Astrocyte (in vitro differentiated cells and primary cell): ENCODE measurements at regions not wholly inside any gene's neighbourhood (a gene's known extent, or its start where the extent isn't known, plus 50 kb on each side); places are given as distances from the start of the nearest gene placed in this dataset.

ENCODE experiments used
- DNase-seq: peaks from one replicate; pipeline ENCODE4 v3.0.0-alpha.2; 2010; ENCODE audit warnings: low read depth
- FAIRE-seq: peaks from 2 replicates; lab custom pipeline; 2011; peaks lifted over from hg19 to GRCh38; lab: Jason Lieb, UNC
- H2AFZ ChIP-seq: 2 replicates; pipeline ENCODE4 v1.6.0; 2012; ENCODE audit warnings: low read depth, low read length, inconsistent platforms
- H3K27ac ChIP-seq: 2 replicates; pipeline ENCODE4 v1.5.1; 2011; ENCODE audit warnings: low read depth, low read length, inconsistent platforms
- H3K27me3 ChIP-seq: 2 replicates; pipeline ENCODE4 v1.6.0; 2011; ENCODE audit warnings: low read length, inconsistent platforms; ENCODE audit not compliant: insufficient read depth
- H3K36me3 ChIP-seq: 2 replicates; pipeline ENCODE4 v1.5.1; 2011; ENCODE audit warnings: low read length, inconsistent platforms; ENCODE audit not compliant: insufficient read depth
- H3K4me1 ChIP-seq: 2 replicates; pipeline ENCODE4 v1.5.1; 2011; ENCODE audit warnings: low read length, inconsistent platforms; ENCODE audit not compliant: insufficient read depth
- H3K4me2 ChIP-seq: 2 replicates; pipeline ENCODE4 v1.6.0; 2012; ENCODE audit warnings: low read length, inconsistent platforms
- H3K4me3 ChIP-seq: 2 replicates; pipeline ENCODE4 v1.5.1; 2011; ENCODE audit warnings: low read depth, mild to moderate bottlenecking, low read length, inconsistent platforms; ENCODE audit not compliant: insufficient read depth
- H3K79me2 ChIP-seq: 2 replicates; pipeline ENCODE4 v1.6.0; 2012; ENCODE audit warnings: mild to moderate bottlenecking, low read length, inconsistent platforms; ENCODE audit not compliant: insufficient read depth
- H3K9ac ChIP-seq: 2 replicates; pipeline ENCODE4 v1.6.0; 2012; ENCODE audit warnings: mild to moderate bottlenecking, low read length, inconsistent platforms
- H3K9me3 ChIP-seq: 2 replicates; pipeline ENCODE4 v1.5.1; 2012; ENCODE audit warnings: low read depth, mild to moderate bottlenecking, low read length, inconsistent platforms; ENCODE audit not compliant: insufficient read depth
- H4K20me1 ChIP-seq: 2 replicates; pipeline ENCODE4 v1.6.0; 2012; ENCODE audit warnings: low read length, inconsistent platforms; ENCODE audit not compliant: insufficient read depth
- H3K27ac Mint-ChIP-seq: one replicate; pipeline ENCODE4 v1.8.0; 2021; ENCODE audit warnings: mild to moderate bottlenecking, mixed read lengths; ENCODE audit not compliant: unreplicated experiment
- H3K27me3 Mint-ChIP-seq: one replicate; pipeline ENCODE4 v1.8.0; 2021; ENCODE audit warnings: low read depth, mixed read lengths; ENCODE audit not compliant: unreplicated experiment
- H3K36me3 Mint-ChIP-seq: one replicate; pipeline ENCODE4 v1.8.0; 2021; ENCODE audit warnings: low read depth, mixed read lengths; ENCODE audit not compliant: unreplicated experiment
- H3K4me1 Mint-ChIP-seq: one replicate; pipeline ENCODE4 v1.8.0; 2021; ENCODE audit warnings: low read depth, mixed read lengths; ENCODE audit not compliant: unreplicated experiment
- H3K4me3 Mint-ChIP-seq: one replicate; pipeline ENCODE4 v1.8.0; 2021; ENCODE audit warnings: mild to moderate bottlenecking, moderate library complexity, mixed read lengths; ENCODE audit not compliant: unreplicated experiment
- H3K9me3 Mint-ChIP-seq: one replicate; pipeline ENCODE4 v1.8.0; 2021; ENCODE audit warnings: mild to moderate bottlenecking, mixed read lengths; ENCODE audit not compliant: unreplicated experiment
- CTCF ChIP-seq: IDR thresholded peaks from 2 replicates; pipeline ENCODE4 v1.5.1; 2011; ENCODE audit warnings: low read depth, mild to moderate bottlenecking, inconsistent platforms, low read length, moderate library complexity; ENCODE audit not compliant: insufficient read depth
- EZH2 ChIP-seq: IDR thresholded peaks from 2 replicates; pipeline ENCODE4 v1.6.1; 2012; ENCODE audit warnings: mild to moderate bottlenecking, low read length, inconsistent platforms; ENCODE audit not compliant: insufficient read depth

GRCh38 chr2:163011000-163011399 lies 172.4 kb upstream of the KCNH7 start:
- Histone ChIP-seq H3K36me3 (no peaks in the 10 kb centered on the region), H3K27me3 (no peaks in the 10 kb centered on the region), H3K27ac (no peak overlapping the region), H3K4me1 (no peaks in the 10 kb centered on the region), H3K79me2 (no peaks in the 10 kb centered on the region), H3K4me3 (no peak overlapping the region), H3K9me3 (no peaks in the 10 kb centered on the region), H3K9ac (no peak overlapping the region), H2AFZ (no peak overlapping the region), H3K4me2 (no peak overlapping the region), H4K20me1 (no peaks in the 10 kb centered on the region)
- peaks cover 4% of the 10 kb centered on the region for H3K9me3 Mint-ChIP-seq
- DNase-seq (no peak), FAIRE-seq (no peak)
- H3K4me3 Mint-ChIP-seq, result no peak overlapping the region
- TF ChIP-seq CTCF, result no peak
- no peak for TF ChIP-seq EZH2
- H3K4me1 Mint-ChIP-seq, result no peaks in the 10 kb centered on the region
- no peak overlapping the region for H3K27ac Mint-ChIP-seq
- H3K27me3 Mint-ChIP-seq, result no peaks in the 10 kb centered on the region
- no peaks in the 10 kb centered on the region for H3K36me3 Mint-ChIP-seq

GRCh38 chr2:163008642-163009041 lies 170.1 kb upstream of the KCNH7 start:
- TF ChIP-seq EZH2, result no peak
- no peak for TF ChIP-seq CTCF
- Histone ChIP-seq H3K4me2 (no peak overlapping the region), H3K9ac (no peak overlapping the region), H3K27ac (no peak overlapping the region), H3K27me3 (no peaks in the 10 kb centered on the region), H3K9me3 (no peaks in the 10 kb centered on the region), H3K4me3 (no peak overlapping the region), H3K79me2 (no peaks in the 10 kb centered on the region), H2AFZ (no peak overlapping the region), H3K36me3 (no peaks in the 10 kb centered on the region), H3K4me1 (no peaks in the 10 kb centered on the region), H4K20me1 (no peaks in the 10 kb centered on the region)
- no peak overlapping the region for H3K27ac Mint-ChIP-seq
- no peak for FAIRE-seq
- peaks cover 2% of the 10 kb centered on the region for H3K9me3 Mint-ChIP-seq
- H3K27me3 Mint-ChIP-seq, result no peaks in the 10 kb centered on the region
- DNase-seq, result no peak
- H3K36me3 Mint-ChIP-seq, result no peaks in the 10 kb centered on the region
- H3K4me3 Mint-ChIP-seq, result no peak overlapping the region
- no peaks in the 10 kb centered on the region for H3K4me1 Mint-ChIP-seq

GRCh38 chr2:162994718-162995117 lies 156.2 kb upstream of the KCNH7 start:
- no peaks in the 10 kb centered on the region for H4K20me1 ChIP-seq
- no peak overlapping the region for H3K9ac ChIP-seq
- Mint-ChIP-seq H3K4me1 (peaks cover 5% of the 10 kb centered on the region), H3K27ac (no peak overlapping the region), H3K27me3 (no peaks in the 10 kb centered on the region), H3K9me3 (no peaks in the 10 kb centered on the region), H3K4me3 (no peak overlapping the region), H3K36me3 (no peaks in the 10 kb centered on the region)
- H3K27ac ChIP-seq, result no peak overlapping the region
- H3K27me3 ChIP-seq, result no peaks in the 10 kb centered on the region
- H3K36me3 ChIP-seq, result no peaks in the 10 kb centered on the region
- no peak for TF ChIP-seq EZH2
- TF ChIP-seq CTCF, result no peak
- H3K9me3 ChIP-seq, result no peaks in the 10 kb centered on the region
- DNase-seq (no peak), FAIRE-seq (no peak)
- no peak overlapping the region for H2AFZ ChIP-seq
- no peak overlapping the region for H3K4me3 ChIP-seq
- H3K4me2 ChIP-seq, result no peak overlapping the region
- no peaks in the 10 kb centered on the region for H3K4me1 ChIP-seq
- H3K79me2 ChIP-seq, result no peaks in the 10 kb centered on the region
